Panc1 (cell line): ENCODE measurements at regions not wholly inside any gene's neighbourhood (a gene's known extent, or its start where the extent isn't known, plus 50 kb on each side); places are given as distances from the start of the nearest gene placed in this dataset.

Source experiments
- ATAC-seq: fragments of 200-7000 bp; cut with Tn5 transposase; 2 replicates; pipeline ENCODE4 v1.9.1; 2020; ENCODE audit warnings: mild to moderate bottlenecking, moderate library complexity
- BruUV-seq: library from RNA; stranded (reverse); fragments of 400-500 nt; replicated peaks from 2 replicates; lab custom pipeline; 2021; lab: Mats Ljungman, UMichigan
- CTCF ChIA-PET: fragments of 300-600 bp; sonication (Branson Sonifier 250); formaldehyde crosslinking; loops from one replicate; lab custom pipeline; 2022; ENCODE audit warnings: antibody characterized with exemption; lab: Charles Lee
- POLR2A ChIA-PET: fragments of 300-600 bp; sonication (Branson Sonifier 250); formaldehyde crosslinking; loops from one replicate; lab custom pipeline; 2022; ENCODE audit warnings: antibody characterized with exemption; lab: Charles Lee
- DNase-seq: peaks from one replicate; pipeline ENCODE4 v3.0.0-alpha.2; 2010; ENCODE audit warnings: low read depth, low spot score
- H3K27ac ChIP-seq: 2 replicates; pipeline ENCODE4 v1.5.1; 2011; ENCODE audit warnings: mild to moderate bottlenecking, low read length, inconsistent platforms
- H3K27me3 ChIP-seq: fragments of 200-500 bp; sonication (Bioruptor generic); 2 replicates; pipeline ENCODE4 v1.6.0; 2014; ENCODE audit warnings: low read length, inconsistent platforms; ENCODE audit not compliant: control insufficient read depth, insufficient read depth
- H3K36me3 ChIP-seq: fragments of 200-500 bp; sonication (Bioruptor generic); 2 replicates; pipeline ENCODE4 v1.5.1; 2014; ENCODE audit warnings: inconsistent platforms, mild to moderate bottlenecking, low read length, moderate library complexity; ENCODE audit not compliant: control insufficient read depth, insufficient read depth
- H3K4me1 ChIP-seq: 2 replicates; pipeline ENCODE4 v1.5.1; 2011; ENCODE audit warnings: inconsistent platforms, mild to moderate bottlenecking, low read length, moderate library complexity; ENCODE audit not compliant: control insufficient read depth, insufficient read depth
- H3K4me3 ChIP-seq, 2 experiments: 2 replicates each; pipeline ENCODE4 v1.5.1; 2011 to 2012; ENCODE audit warnings: low read depth in 2 of 2, low read length in 2 of 2, mild to moderate bottlenecking in 2 of 2, inconsistent platforms in 1 of 2, moderate library complexity in 1 of 2
- H3K9me3 ChIP-seq: fragments of 200-500 bp; sonication (Bioruptor generic); 2 replicates; pipeline ENCODE4 v1.5.1; 2014; ENCODE audit warnings: low read depth, mild to moderate bottlenecking, inconsistent platforms, low read length, moderate library complexity; ENCODE audit not compliant: control insufficient read depth, insufficient read depth
- CTCF ChIP-seq: fragments of 450-650 bp; IDR thresholded peaks from 2 replicates; pipeline ENCODE4 v1.5.1; 2017; ENCODE audit warnings: mild to moderate bottlenecking
- POLR2AphosphoS5 ChIP-seq: IDR thresholded peaks from 2 replicates; pipeline ENCODE4 v1.6.1; 2012; ENCODE audit warnings: mild to moderate bottlenecking, low read depth, low read length, moderate library complexity
- REST ChIP-seq, 2 experiments: IDR thresholded peaks; 2 replicates each; pipeline ENCODE4 v1.6.1; 2011 to 2012; ENCODE audit warnings: low read depth in 2 of 2, control low read depth in 1 of 2, low read length in 1 of 2, mild to moderate bottlenecking in 1 of 2, moderate library complexity in 1 of 2; ENCODE audit not compliant: insufficient read depth in 1 of 2
- SIN3A ChIP-seq: IDR thresholded peaks from 2 replicates; pipeline ENCODE4 v1.6.1; 2012; ENCODE audit warnings: low read depth, mild to moderate bottlenecking, low read length, moderate library complexity, borderline replicate concordance; ENCODE audit not compliant: insufficient read depth
- TCF7L2 ChIP-seq: IDR thresholded peaks from 2 replicates; pipeline ENCODE4 v1.6.1; 2011; ENCODE audit warnings: mild to moderate bottlenecking, low read depth, low read length, inconsistent platforms
- in situ Hi-C: cut with HindIII; loops from 2 replicates; pipeline ENCODE4 v1.10.0; 2016; ENCODE audit warnings: low sequenced_read_pairs, low pct_unique_long_range_greater_than_20kb
- intact Hi-C: fragments of 100-400 bp; cut with micrococcal nuclease; formaldehyde crosslinking; loops from one replicate; pipeline ENCODE4 v1.10.0; 2022; ENCODE audit not compliant: unreplicated experiment

GRCh38 chr18:43887491-43887890 lies 610.2 kb upstream of the SYT4 start:
- ChIA-PET POLR2A (no interaction called here), CTCF (no interaction called here)
- Histone ChIP-seq H3K4me3 (no peak overlapping the region), H3K9me3 (no peaks in the 10 kb centered on the region), H3K27me3 (no peaks in the 10 kb centered on the region), H3K36me3 (no peaks in the 10 kb centered on the region), H3K4me1 (no peaks in the 10 kb centered on the region), H3K27ac (no peak overlapping the region)
- in situ Hi-C loops, result no loop called here
- intact Hi-C loops, result no loop called here
- DNase-seq, result no peak
- no peak for TF ChIP-seq CTCF
- no peak for TF ChIP-seq POLR2AphosphoS5
- TF ChIP-seq SIN3A, result no peak
- no peak for TF ChIP-seq TCF7L2
- TF ChIP-seq REST (IDR thresholded peaks at IDR 0.05; ENCODE audit: insufficient read depth in 1 of 2, low read depth in 2 of 2, low read length in 1 of 2), result no peak
- no peak for ATAC-seq
- BruUV-seq, result no TSS peak

- no peaks in the 10 kb centered on the region for H3K9me3 ChIP-seq
- H3K27ac ChIP-seq, result no peak overlapping the region
- intact Hi-C loops (no loop called here), in situ Hi-C loops (no loop called here)
- H3K27me3 ChIP-seq, result no peaks in the 10 kb centered on the region
- H3K4me1 ChIP-seq, result no peaks in the 10 kb centered on the region
- no peaks in the 10 kb centered on the region for H3K36me3 ChIP-seq
- no peak for DNase-seq
- POLR2A ChIA-PET, result no interaction called here
- ATAC-seq, result no peak
- TF ChIP-seq SIN3A (no peak), TCF7L2 (no peak), CTCF (no peak), REST (IDR thresholded peaks at IDR 0.05; ENCODE audit: insufficient read depth in 1 of 2, low read depth in 2 of 2, low read length in 1 of 2) (no peak), POLR2AphosphoS5 (no peak)
- no peak overlapping the region for H3K4me3 ChIP-seq
- CTCF ChIA-PET, result no interaction called here
- no TSS peak for BruUV-seq
Measured at GRCh38 chr18:43888598-43888997, 611.3 kb upstream of the SYT4 start.
